ENCODE measurements at regions not wholly inside any gene's neighbourhood (a gene's known extent, or its start where the extent isn't known, plus 50 kb on each side); places are given as distances from the start of the nearest gene placed in this dataset.

GRCh38 chr18:38956068-38956467, 1390.5 kb upstream of the CELF4 start:
- DNase-seq (ENCODE audit: low spot score): no peak
- no peaks in the 10 kb centered on the region for H3K36me3 ChIP-seq (ENCODE audit: control insufficient read depth in 4 of 4, insufficient read depth in 3 of 4, low read depth in 1 of 4, low read length in 3 of 4)
- no peaks in the 10 kb centered on the region for H3K9me3 ChIP-seq (ENCODE audit: control insufficient read depth in 4 of 4, low read length in 3 of 4)
- H3K27ac ChIP-seq (ENCODE audit: low read depth in 1 of 2, low read length in 2 of 2): no peak overlapping the region
- no peak overlapping the region for H3K4me3 ChIP-seq (ENCODE audit: low read depth in 1 of 3, low read length in 3 of 3)
- H3K9ac ChIP-seq (ENCODE audit: low read depth in 1 of 2, low read length in 2 of 2): no peak overlapping the region
- H3K27me3 ChIP-seq (ENCODE audit: control insufficient read depth in 4 of 4, insufficient read depth in 4 of 4, low read length in 3 of 4): no peaks in the 10 kb centered on the region
- TF ChIP-seq HNF4A (conservative IDR thresholded peaks at IDR 0.05): no peak
- TF ChIP-seq, protein P1, sequence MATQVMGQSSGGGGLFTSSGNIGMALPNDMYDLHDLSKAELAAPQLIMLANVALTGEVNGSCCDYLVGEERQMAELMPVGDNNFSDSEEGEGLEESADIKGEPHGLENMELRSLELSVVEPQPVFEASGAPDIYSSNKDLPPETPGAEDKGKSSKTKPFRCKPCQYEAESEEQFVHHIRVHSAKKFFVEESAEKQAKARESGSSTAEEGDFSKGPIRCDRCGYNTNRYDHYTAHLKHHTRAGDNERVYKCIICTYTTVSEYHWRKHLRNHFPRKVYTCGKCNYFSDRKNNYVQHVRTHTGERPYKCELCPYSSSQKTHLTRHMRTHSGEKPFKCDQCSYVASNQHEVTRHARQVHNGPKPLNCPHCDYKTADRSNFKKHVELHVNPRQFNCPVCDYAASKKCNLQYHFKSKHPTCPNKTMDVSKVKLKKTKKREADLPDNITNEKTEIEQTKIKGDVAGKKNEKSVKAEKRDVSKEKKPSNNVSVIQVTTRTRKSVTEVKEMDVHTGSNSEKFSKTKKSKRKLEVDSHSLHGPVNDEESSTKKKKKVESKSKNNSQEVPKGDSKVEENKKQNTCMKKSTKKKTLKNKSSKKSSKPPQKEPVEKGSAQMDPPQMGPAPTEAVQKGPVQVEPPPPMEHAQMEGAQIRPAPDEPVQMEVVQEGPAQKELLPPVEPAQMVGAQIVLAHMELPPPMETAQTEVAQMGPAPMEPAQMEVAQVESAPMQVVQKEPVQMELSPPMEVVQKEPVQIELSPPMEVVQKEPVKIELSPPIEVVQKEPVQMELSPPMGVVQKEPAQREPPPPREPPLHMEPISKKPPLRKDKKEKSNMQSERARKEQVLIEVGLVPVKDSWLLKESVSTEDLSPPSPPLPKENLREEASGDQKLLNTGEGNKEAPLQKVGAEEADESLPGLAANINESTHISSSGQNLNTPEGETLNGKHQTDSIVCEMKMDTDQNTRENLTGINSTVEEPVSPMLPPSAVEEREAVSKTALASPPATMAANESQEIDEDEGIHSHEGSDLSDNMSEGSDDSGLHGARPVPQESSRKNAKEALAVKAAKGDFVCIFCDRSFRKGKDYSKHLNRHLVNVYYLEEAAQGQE (IDR thresholded peaks at IDR 0.05): no peak
- TF ChIP-seq, protein P2, sequence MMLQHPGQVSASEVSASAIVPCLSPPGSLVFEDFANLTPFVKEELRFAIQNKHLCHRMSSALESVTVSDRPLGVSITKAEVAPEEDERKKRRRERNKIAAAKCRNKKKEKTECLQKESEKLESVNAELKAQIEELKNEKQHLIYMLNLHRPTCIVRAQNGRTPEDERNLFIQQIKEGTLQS (IDR thresholded peaks at IDR 0.05): no peak
- no peak for TF ChIP-seq NR2F2 (IDR thresholded peaks at IDR 0.05)
- no peak for TF ChIP-seq RAD21 (IDR thresholded peaks at IDR 0.05)
- TF ChIP-seq JUND (IDR thresholded peaks at IDR 0.05): no peak
- TF ChIP-seq EGR1 (IDR thresholded peaks at IDR 0.05; ENCODE audit: low read depth in 2 of 2): no peak
- TF ChIP-seq ZBTB33 (IDR thresholded peaks at IDR 0.05): no peak
- no peak for TF ChIP-seq MAX (IDR thresholded peaks at IDR 0.05)
- no peak for TF ChIP-seq YY1 (IDR thresholded peaks at IDR 0.05)
- H3K4me1 ChIP-seq (ENCODE audit: control insufficient read depth in 4 of 4, insufficient read depth in 4 of 4, low read length in 3 of 4): no peaks in the 10 kb centered on the region
- 77% methylated on average over 3 of the region's 3 CpGs for WGBS

- DNase-seq (ENCODE audit: low spot score): no peak
- Histone ChIP-seq H3K9ac (ENCODE audit: low read depth in 1 of 2, low read length in 2 of 2) (no peak overlapping the region), H3K27ac (ENCODE audit: low read depth in 1 of 2, low read length in 2 of 2) (no peak overlapping the region), H3K4me3 (ENCODE audit: low read depth in 1 of 3, low read length in 3 of 3) (no peak overlapping the region), H3K27me3 (ENCODE audit: control insufficient read depth in 4 of 4, insufficient read depth in 4 of 4, low read length in 3 of 4) (no peaks in the 10 kb centered on the region), H3K9me3 (ENCODE audit: control insufficient read depth in 4 of 4, low read length in 3 of 4) (no peaks in the 10 kb centered on the region), H3K36me3 (ENCODE audit: control insufficient read depth in 4 of 4, insufficient read depth in 3 of 4, low read depth in 1 of 4, low read length in 3 of 4) (no peaks in the 10 kb centered on the region), H3K4me1 (ENCODE audit: control insufficient read depth in 4 of 4, insufficient read depth in 4 of 4, low read length in 3 of 4) (no peaks in the 10 kb centered on the region)
- WGBS: 62% methylated on average over 2 of the region's 2 CpGs
- TF ChIP-seq ZBTB33 (IDR thresholded peaks at IDR 0.05) (no peak), FOXA1 (IDR thresholded peaks at IDR 0.05) (no peak), YY1 (IDR thresholded peaks at IDR 0.05) (no peak), RXRA (IDR thresholded peaks at IDR 0.05) (no peak), GABPA (IDR thresholded peaks at IDR 0.05 in 1 of 2, conservative IDR thresholded peaks at IDR 0.05 in 1 of 2) (no peak), HNF4A (conservative IDR thresholded peaks at IDR 0.05) (no peak), TAF1 (conservative IDR thresholded peaks at IDR 0.05) (no peak), SP1 (IDR thresholded peaks at IDR 0.05) (no peak), EGR1 (IDR thresholded peaks at IDR 0.05; ENCODE audit: low read depth in 2 of 2) (no peak), FOXA2 (IDR thresholded peaks at IDR 0.05) (no peak)
- TF ChIP-seq, protein P1 (IDR thresholded peaks at IDR 0.05): no peak
Observed at GRCh38 chr18:38951633-38952032, 1386.0 kb upstream of the CELF4 start.

Data from liver (tissue), 7 donors.